GM23338 (cell line): ENCODE measurements at regions not wholly inside any gene's neighbourhood (a gene's known extent, or its start where the extent isn't known, plus 50 kb on each side); places are given as distances from the start of the nearest gene placed in this dataset.

Experiments
- ATAC-seq: fragments of 200-7000 bp; cut with Tn5 transposase; 3 replicates; pipeline ENCODE4 v1.9.1; 2020
- DNase-seq: peaks from one replicate; pipeline ENCODE4 v3.0.0-alpha.2; 2015; ENCODE audit warnings: low spot score
- H2AFZ ChIP-seq: fragments of 200-600 bp; sonication (generic); 2 replicates; pipeline ENCODE4 v1.8.0; 2016; ENCODE audit warnings: antibody characterized with exemption, mild to moderate bottlenecking, moderate library complexity
- H3F3A ChIP-seq: fragments of 200-600 bp; sonication (generic); replicated peaks from 2 replicates; pipeline ENCODE4 v1.8.0; 2017; ENCODE audit warnings: antibody characterized with exemption, mixed run types, low read depth
- H3K27ac ChIP-seq: fragments of 200-600 bp; sonication (generic); 2 replicates; pipeline ENCODE4 v1.6.1; 2016; ENCODE audit warnings: low read depth
- H3K27me3 ChIP-seq: fragments of 200-600 bp; sonication (generic); 2 replicates; pipeline ENCODE4 v1.8.0; 2016; ENCODE audit warnings: mild to moderate bottlenecking, mixed run types, moderate library complexity; ENCODE audit not compliant: insufficient read depth
- H3K36me3 ChIP-seq: fragments of 200-600 bp; sonication (generic); 2 replicates; pipeline ENCODE4 v1.8.0; 2016; ENCODE audit warnings: mild to moderate bottlenecking; ENCODE audit not compliant: insufficient read depth
- H3K4me1 ChIP-seq: fragments of 200-600 bp; sonication (generic); 2 replicates; pipeline ENCODE4 v1.8.0; 2016; ENCODE audit warnings: mild to moderate bottlenecking, moderate library complexity; ENCODE audit not compliant: insufficient read depth
- H3K4me2 ChIP-seq: fragments of 200-600 bp; sonication (generic); 2 replicates; pipeline ENCODE4 v1.7.1; 2017; ENCODE audit warnings: mixed run types
- H3K4me3 ChIP-seq: fragments of 200-600 bp; sonication (generic); 2 replicates; pipeline ENCODE4 v1.6.1; 2016; ENCODE audit warnings: mixed run types
- H3K79me2 ChIP-seq: fragments of 200-600 bp; sonication (generic); replicated peaks from 2 replicates; pipeline ENCODE4 v1.8.0; 2017; ENCODE audit warnings: mild to moderate bottlenecking; ENCODE audit not compliant: insufficient read depth
- H3K9me2 ChIP-seq: fragments of 200-600 bp; sonication (generic); 2 replicates; pipeline ENCODE4 v1.8.0; 2017; ENCODE audit not compliant: insufficient read depth
- H4K20me1 ChIP-seq: fragments of 200-600 bp; sonication (generic); replicated peaks from 2 replicates; pipeline ENCODE4 v1.8.0; 2017; ENCODE audit warnings: mild to moderate bottlenecking; ENCODE audit not compliant: insufficient read depth
- H3K27ac Mint-ChIP-seq: 2 replicates; pipeline ENCODE4 v1.8.0; 2020; ENCODE audit warnings: inconsistent platforms, mild to moderate bottlenecking, moderate library complexity, mixed read lengths
- H3K27me3 Mint-ChIP-seq: 3 replicates; pipeline ENCODE4 v1.8.0; 2022; ENCODE audit warnings: low read depth, mild to moderate bottlenecking, moderate library complexity, mixed read lengths, inconsistent platforms; ENCODE audit not compliant: insufficient read depth, poor library complexity
- H3K36me3 Mint-ChIP-seq: 3 replicates; pipeline ENCODE4 v1.8.0; 2021; ENCODE audit warnings: low read depth, mild to moderate bottlenecking, inconsistent platforms, moderate library complexity, mixed read lengths
- H3K4me1 Mint-ChIP-seq: 3 replicates; pipeline ENCODE4 v1.8.0; 2020; ENCODE audit warnings: mild to moderate bottlenecking, inconsistent platforms, mixed read lengths
- H3K4me3 Mint-ChIP-seq: 3 replicates; pipeline ENCODE4 v1.8.0; 2021; ENCODE audit warnings: moderate library complexity, mild to moderate bottlenecking, inconsistent platforms, mixed read lengths
- H3K9me3 Mint-ChIP-seq: 3 replicates; pipeline ENCODE4 v1.8.0; 2020; ENCODE audit warnings: moderate library complexity, mild to moderate bottlenecking, inconsistent platforms, mixed read lengths
- CREB1 ChIP-seq: fragments of 250-450 bp; sonication (Bioruptor Pico); IDR thresholded peaks from 2 replicates; pipeline ENCODE4 v1.5.0; 2020; ENCODE audit warnings: low read depth, mild to moderate bottlenecking, moderate library complexity
- CTCF ChIP-seq, 2 experiments: fragments of 200-600 bp in 1 of 2; sonication (generic) in 1 of 2; conservative IDR thresholded peaks; 2 replicates each; pipeline versions ENCODE4 v1.5.1 to v1.6.1; 2016 to 2017; ENCODE audit warnings: antibody characterized with exemption in 2 of 2, low read depth in 2 of 2, mild to moderate bottlenecking in 2 of 2, moderate library complexity in 1 of 2
- ETS1 ChIP-seq: IDR thresholded peaks from 2 replicates; pipeline ENCODE4 v1.6.1; 2016; ENCODE audit warnings: antibody characterized with exemption
- POLR2AphosphoS5 ChIP-seq: IDR thresholded peaks from 2 replicates; pipeline ENCODE4 v1.6.1; 2016; ENCODE audit warnings: antibody characterized with exemption, low read depth
- REST ChIP-seq: IDR thresholded peaks from one replicate; pipeline ENCODE4 v1.6.1; 2018; ENCODE audit warnings: antibody characterized with exemption; ENCODE audit not compliant: unreplicated experiment
- STAT1 ChIP-seq: IDR thresholded peaks from one replicate; pipeline ENCODE4 v1.6.1; 2016; ENCODE audit warnings: antibody characterized with exemption; ENCODE audit not compliant: unreplicated experiment
- ZNF114 ChIP-seq: fragments of 250-450 bp; sonication (Bioruptor Pico); IDR thresholded peaks from 2 replicates; pipeline ENCODE4 v1.5.0; 2020; ENCODE audit warnings: mild to moderate bottlenecking, moderate library complexity
- ZNF331 ChIP-seq: fragments of 250-450 bp; sonication (Bioruptor Pico); IDR thresholded peaks from 2 replicates; pipeline ENCODE4 v1.5.0; 2020; ENCODE audit warnings: low read depth, mild to moderate bottlenecking, moderate library complexity
- ZNF462 ChIP-seq: fragments of 250-450 bp; sonication (Bioruptor Pico); IDR thresholded peaks from 2 replicates; pipeline ENCODE4 v1.5.0; 2020; ENCODE audit warnings: mild to moderate bottlenecking, moderate library complexity

GRCh38 chr13:86710013-86710412, 910.8 kb upstream of the SLITRK6 start:
- Histone ChIP-seq H3K9me2 (no peaks in the 10 kb centered on the region), H3K27ac (no peak overlapping the region), H3F3A (no peaks in the 10 kb centered on the region), H2AFZ (no peak overlapping the region), H3K36me3 (no peaks in the 10 kb centered on the region), H3K4me2 (no peak overlapping the region), H3K27me3 (no peaks in the 10 kb centered on the region), H4K20me1 (no peaks in the 10 kb centered on the region), H3K4me1 (no peaks in the 10 kb centered on the region), H3K79me2 (no peaks in the 10 kb centered on the region), H3K4me3 (no peak overlapping the region)
- Mint-ChIP-seq H3K27me3 (no peaks in the 10 kb centered on the region), H3K27ac (peak overlapping the region; percentile 13; the same call in 1 of the 2 replicates), H3K9me3 (no peaks in the 10 kb centered on the region), H3K4me1 (peaks cover 9% of the 10 kb centered on the region; the same call in 2 of the 3 replicates), H3K4me3 (no peak overlapping the region), H3K36me3 (no peaks in the 10 kb centered on the region)
- TF ChIP-seq ETS1 = no peak
- TF ChIP-seq CREB1 (CRISPR knock-in tag) = no peak
- no peak for TF ChIP-seq STAT1
- TF ChIP-seq POLR2AphosphoS5 = no peak
- no peak for TF ChIP-seq ZNF462 (CRISPR knock-in tag)
- ATAC-seq = no peak
- DNase-seq = no peak

- H2AFZ ChIP-seq = no peak overlapping the region
- H3K27ac ChIP-seq = no peak overlapping the region
- no peaks in the 10 kb centered on the region for H3K79me2 ChIP-seq
- no peaks in the 10 kb centered on the region for H4K20me1 ChIP-seq
- H3K4me3 ChIP-seq = no peak overlapping the region
- no peaks in the 10 kb centered on the region for H3K27me3 Mint-ChIP-seq
- H3F3A ChIP-seq = no peaks in the 10 kb centered on the region
- H3K36me3 Mint-ChIP-seq = no peaks in the 10 kb centered on the region
- H3K27me3 ChIP-seq = no peaks in the 10 kb centered on the region
- no peaks in the 10 kb centered on the region for H3K4me1 ChIP-seq
- H3K4me3 Mint-ChIP-seq = no peak overlapping the region
- no peak overlapping the region for H3K4me2 ChIP-seq
- H3K9me3 Mint-ChIP-seq = no peaks in the 10 kb centered on the region
- no peak for ATAC-seq
- H3K27ac Mint-ChIP-seq = no peak overlapping the region
- H3K4me1 Mint-ChIP-seq = peaks cover 9% of the 10 kb centered on the region; the same call in 2 of the 3 replicates
- no peaks in the 10 kb centered on the region for H3K9me2 ChIP-seq
- no peaks in the 10 kb centered on the region for H3K36me3 ChIP-seq
- no peak for DNase-seq
- TF ChIP-seq REST = no peak
- TF ChIP-seq ZNF331 (CRISPR knock-in tag) = no peak
- TF ChIP-seq CTCF (conservative IDR thresholded peaks at IDR 0.05; ENCODE audit: low read depth in 2 of 2) = no peak
- TF ChIP-seq ZNF114 (CRISPR knock-in tag) = no peak
Observed at GRCh38 chr13:86710896-86711295, 911.7 kb upstream of the SLITRK6 start.
